ENCODE measurements at regions not wholly inside any gene's neighbourhood (a gene's known extent, or its start where the extent isn't known, plus 50 kb on each side); places are given as distances from the start of the nearest gene placed in this dataset.

GRCh38 chr6:14818422-14818884 lies 427.4 kb upstream of the JARID2 start:
- Histone ChIP-seq H4K20me1 (ENCODE audit: insufficient read depth) (no peaks in the 10 kb centered on the region), H3K9me3 (no peaks in the 10 kb centered on the region), H3K36me3 (replicated peaks in 1 of 2; ENCODE audit: control insufficient read depth in 1 of 2, insufficient read depth in 2 of 2, low read length in 1 of 2) (no peaks in the 10 kb centered on the region), H3K27ac (ENCODE audit: low read depth in 2 of 2, low read length in 1 of 2) (no peak overlapping the region), H3K4me1 (ENCODE audit: control insufficient read depth in 1 of 2, insufficient read depth in 2 of 2, low read depth in 1 of 2, low read length in 1 of 2) (no peaks in the 10 kb centered on the region; a peak in 1 of 4 replicates), H3K27me3 (ENCODE audit: insufficient read depth) (no peaks in the 10 kb centered on the region), H3K9me2 (no peaks in the 10 kb centered on the region), H3K4me3 (ENCODE audit: low read depth in 2 of 2, low read length in 1 of 2) (no peak overlapping the region), H3K4me2 (no peak overlapping the region), H2AFZ (ENCODE audit: low read depth) (no peak overlapping the region), H3K79me2 (ENCODE audit: insufficient read depth) (no peaks in the 10 kb centered on the region), H3F3A (replicated peaks; ENCODE audit: insufficient read depth) (no peaks in the 10 kb centered on the region), H3K9ac (no peak overlapping the region)
- TF ChIP-seq SMC3 (IDR thresholded peaks at IDR 0.05; ENCODE audit: low read depth, low read length), result no peak
- no peak for TF ChIP-seq CHD2 (IDR thresholded peaks at IDR 0.05; ENCODE audit: low read length, partially characterized antibody)
- TF ChIP-seq MXI1 (IDR thresholded peaks at IDR 0.05; ENCODE audit: low read depth, low read length), result no peak
- TF ChIP-seq GATA2 (CRISPR knock-in tag; IDR thresholded peaks at IDR 0.05), result no peak
- no peak for TF ChIP-seq TCF12 (IDR thresholded peaks at IDR 0.05)
- TF ChIP-seq, protein P1, sequence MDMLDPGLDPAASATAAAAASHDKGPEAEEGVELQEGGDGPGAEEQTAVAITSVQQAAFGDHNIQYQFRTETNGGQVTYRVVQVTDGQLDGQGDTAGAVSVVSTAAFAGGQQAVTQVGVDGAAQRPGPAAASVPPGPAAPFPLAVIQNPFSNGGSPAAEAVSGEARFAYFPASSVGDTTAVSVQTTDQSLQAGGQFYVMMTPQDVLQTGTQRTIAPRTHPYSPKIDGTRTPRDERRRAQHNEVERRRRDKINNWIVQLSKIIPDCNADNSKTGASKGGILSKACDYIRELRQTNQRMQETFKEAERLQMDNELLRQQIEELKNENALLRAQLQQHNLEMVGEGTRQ (IDR thresholded peaks at IDR 0.05; ENCODE audit: borderline replicate concordance, low read depth, low read length), result no peak
- no peak for TF ChIP-seq RXRA (IDR thresholded peaks at IDR 0.05; ENCODE audit: borderline replicate concordance, low read depth)
- TF ChIP-seq FOSL2 (IDR thresholded peaks at IDR 0.05; ENCODE audit: borderline replicate concordance, low read depth), result no peak
- no peak for TF ChIP-seq GABPA (IDR thresholded peaks at IDR 0.05; ENCODE audit: low read depth)
- TF ChIP-seq ZBTB33 (IDR thresholded peaks at IDR 0.05; ENCODE audit: borderline replicate concordance, low read depth), result no peak
- no peak for TF ChIP-seq FOXM1 (IDR thresholded peaks at IDR 0.05; ENCODE audit: low read depth)
- TF ChIP-seq NRF1 (IDR thresholded peaks at IDR 0.05; ENCODE audit: low read depth, low read length), result no peak
- TF ChIP-seq YY1 (IDR thresholded peaks at IDR 0.05; ENCODE audit: low read depth), result no peak
- no peak for TF ChIP-seq RCOR1 (IDR thresholded peaks at IDR 0.05; ENCODE audit: low read length)
- TF ChIP-seq, protein P2, sequence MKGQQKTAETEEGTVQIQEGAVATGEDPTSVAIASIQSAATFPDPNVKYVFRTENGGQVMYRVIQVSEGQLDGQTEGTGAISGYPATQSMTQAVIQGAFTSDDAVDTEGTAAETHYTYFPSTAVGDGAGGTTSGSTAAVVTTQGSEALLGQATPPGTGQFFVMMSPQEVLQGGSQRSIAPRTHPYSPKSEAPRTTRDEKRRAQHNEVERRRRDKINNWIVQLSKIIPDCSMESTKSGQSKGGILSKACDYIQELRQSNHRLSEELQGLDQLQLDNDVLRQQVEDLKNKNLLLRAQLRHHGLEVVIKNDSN (IDR thresholded peaks at IDR 0.05; ENCODE audit: borderline replicate concordance, low read depth), result no peak
- TF ChIP-seq, protein P3, sequence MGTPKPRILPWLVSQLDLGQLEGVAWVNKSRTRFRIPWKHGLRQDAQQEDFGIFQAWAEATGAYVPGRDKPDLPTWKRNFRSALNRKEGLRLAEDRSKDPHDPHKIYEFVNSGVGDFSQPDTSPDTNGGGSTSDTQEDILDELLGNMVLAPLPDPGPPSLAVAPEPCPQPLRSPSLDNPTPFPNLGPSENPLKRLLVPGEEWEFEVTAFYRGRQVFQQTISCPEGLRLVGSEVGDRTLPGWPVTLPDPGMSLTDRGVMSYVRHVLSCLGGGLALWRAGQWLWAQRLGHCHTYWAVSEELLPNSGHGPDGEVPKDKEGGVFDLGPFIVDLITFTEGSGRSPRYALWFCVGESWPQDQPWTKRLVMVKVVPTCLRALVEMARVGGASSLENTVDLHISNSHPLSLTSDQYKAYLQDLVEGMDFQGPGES (IDR thresholded peaks at IDR 0.05; ENCODE audit: low read depth, low read length), result no peak
- no peak for TF ChIP-seq RAD21 (IDR thresholded peaks at IDR 0.05; ENCODE audit: low read length)
- WGBS (ENCODE audit: low lambda C conversion rate), result 52% methylated on average over 10 of the region's 10 CpGs
- ChIA-PET POLR2A (no interaction called here), CTCF (interaction anchor here (0.6 to 1.1 kb wide), 2 partner anchors 11 to 13 kb away, joined by 3 to 4 read pairs; no protein-coding TSS in a partner anchor)
- DNase-seq, result no peak

Measured in SK-N-SH (cell line).